Mesendoderm (in vitro differentiated cells): ENCODE measurements at regions not wholly inside any gene's neighbourhood (a gene's known extent, or its start where the extent isn't known, plus 50 kb on each side); places are given as distances from the start of the nearest gene placed in this dataset.

Experiments
- DNase-seq: peaks from one replicate; pipeline ENCODE4 v3.0.0; 2013
- H2AK5ac ChIP-seq: 2 replicates; pipeline ENCODE4 v1.6.1; 2013; ENCODE audit warnings: low read length, inconsistent platforms
- H2BK120ac ChIP-seq: 2 replicates; pipeline ENCODE4 v1.6.1; 2013; ENCODE audit warnings: low read depth, mild to moderate bottlenecking, low read length, moderate library complexity, mixed read lengths
- H2BK15ac ChIP-seq: replicated peaks from 2 replicates; pipeline ENCODE4 v1.6.1; 2013; ENCODE audit warnings: low read depth, mild to moderate bottlenecking, moderate library complexity
- H2BK5ac ChIP-seq: 2 replicates; pipeline ENCODE4 v1.6.1; 2013; ENCODE audit warnings: low read length, inconsistent platforms
- H3K18ac ChIP-seq: 2 replicates; pipeline ENCODE4 v1.6.1; 2013; ENCODE audit warnings: mild to moderate bottlenecking, low read length, mixed read lengths
- H3K23ac ChIP-seq: one replicate; pipeline ENCODE4 v1.6.1; 2013; ENCODE audit warnings: low read length
- H3K27ac ChIP-seq: 2 replicates; pipeline ENCODE4 v1.5.1; 2013; ENCODE audit warnings: low read depth, mild to moderate bottlenecking, inconsistent platforms, low read length, moderate library complexity
- H3K27me3 ChIP-seq: 2 replicates; pipeline ENCODE4 v1.6.1; 2013; ENCODE audit warnings: low read length, control low read depth, mild to moderate bottlenecking, inconsistent platforms; ENCODE audit not compliant: insufficient read depth, poor library complexity
- H3K36me3 ChIP-seq: 2 replicates; pipeline ENCODE4 v1.6.1; 2013; ENCODE audit warnings: low read length, inconsistent platforms; ENCODE audit not compliant: control insufficient read depth, insufficient read depth
- H3K4ac ChIP-seq: one replicate; pipeline ENCODE4 v1.6.1; 2013; ENCODE audit warnings: low read depth, mild to moderate bottlenecking, low read length, moderate library complexity
- H3K4me1 ChIP-seq: 2 replicates; pipeline ENCODE4 v1.6.1; 2013; ENCODE audit warnings: low read depth, low read length, inconsistent platforms; ENCODE audit not compliant: control insufficient read depth
- H3K4me2 ChIP-seq: 2 replicates; pipeline ENCODE4 v1.6.1; 2013; ENCODE audit warnings: low read length
- H3K4me3 ChIP-seq: 2 replicates; pipeline ENCODE4 v1.5.1; 2013; ENCODE audit warnings: mild to moderate bottlenecking, low read length
- H3K56ac ChIP-seq: one replicate; pipeline ENCODE4 v1.6.1; 2013; ENCODE audit warnings: low read length
- H3K79me1 ChIP-seq: 2 replicates; pipeline ENCODE4 v1.6.1; 2013; ENCODE audit warnings: low read length, inconsistent platforms
- H3K79me2 ChIP-seq: 2 replicates; pipeline ENCODE4 v1.6.1; 2013; ENCODE audit warnings: mild to moderate bottlenecking, low read length; ENCODE audit not compliant: control insufficient read depth, insufficient read depth
- H3K9ac ChIP-seq: 2 replicates; pipeline ENCODE4 v1.6.1; 2013; ENCODE audit warnings: low read length, inconsistent platforms
- H4K5ac ChIP-seq: one replicate; pipeline ENCODE4 v1.6.1; 2013; ENCODE audit warnings: low read length
- H4K8ac ChIP-seq: one replicate; pipeline ENCODE4 v1.6.1; 2013; ENCODE audit warnings: low read depth, mild to moderate bottlenecking, control low read depth, low read length, moderate library complexity
- WGBS: extraction: QIAGEN DNeasy Blood & Tissue Kit; methylation state at CpG from one replicate; pipeline ENCODE4 v1.1.7; 2013; ENCODE audit warnings: low lambda C conversion rate, missing lambda C conversion rate; ENCODE audit not compliant: insufficient coverage; ENCODE audit errors: extremely low coverage; 5-methylcytosine and 5-hydroxymethylcytosine counted together

DNA sequence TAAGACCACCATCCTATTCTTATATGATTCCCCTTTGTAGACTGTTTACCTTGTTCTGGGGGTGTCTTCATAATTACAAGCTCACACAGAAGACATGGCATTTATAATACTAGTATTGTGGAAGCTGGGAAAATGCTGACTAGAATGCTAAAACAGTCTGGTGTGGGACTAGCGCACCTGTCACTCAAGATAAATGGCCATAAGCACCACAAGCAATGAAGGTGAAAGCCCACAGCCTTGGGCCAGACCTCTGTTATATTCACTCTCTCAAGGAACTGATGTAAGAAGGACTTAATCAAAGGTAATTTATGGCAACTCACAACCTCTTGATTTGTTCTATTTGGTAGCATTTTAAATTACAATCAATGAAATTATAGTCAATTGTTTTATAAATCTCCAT is 721.5 kb downstream of the SEMA5A start:
- Histone ChIP-seq H3K4ac (no peak overlapping the region), H2BK120ac (no peak overlapping the region), H3K27me3 (no peaks in the 10 kb centered on the region), H3K4me1 (no peaks in the 10 kb centered on the region), H4K8ac (no peak overlapping the region), H3K79me2 (no peaks in the 10 kb centered on the region), H3K18ac (no peak overlapping the region), H3K36me3 (no peaks in the 10 kb centered on the region), H3K4me3 (no peak overlapping the region), H3K4me2 (no peak overlapping the region), H3K27ac (no peak overlapping the region), H3K23ac (no peak overlapping the region), H4K5ac (no peak overlapping the region), H2BK5ac (no peak overlapping the region), H3K79me1 (no peaks in the 10 kb centered on the region), H3K9ac (no peak overlapping the region), H3K56ac (no peak overlapping the region), H2BK15ac (no peak overlapping the region), H2AK5ac (no peak overlapping the region)
- no CpG with 5 or more reads among the region's 1 CpG for WGBS
- DNase-seq: no peak

DNA sequence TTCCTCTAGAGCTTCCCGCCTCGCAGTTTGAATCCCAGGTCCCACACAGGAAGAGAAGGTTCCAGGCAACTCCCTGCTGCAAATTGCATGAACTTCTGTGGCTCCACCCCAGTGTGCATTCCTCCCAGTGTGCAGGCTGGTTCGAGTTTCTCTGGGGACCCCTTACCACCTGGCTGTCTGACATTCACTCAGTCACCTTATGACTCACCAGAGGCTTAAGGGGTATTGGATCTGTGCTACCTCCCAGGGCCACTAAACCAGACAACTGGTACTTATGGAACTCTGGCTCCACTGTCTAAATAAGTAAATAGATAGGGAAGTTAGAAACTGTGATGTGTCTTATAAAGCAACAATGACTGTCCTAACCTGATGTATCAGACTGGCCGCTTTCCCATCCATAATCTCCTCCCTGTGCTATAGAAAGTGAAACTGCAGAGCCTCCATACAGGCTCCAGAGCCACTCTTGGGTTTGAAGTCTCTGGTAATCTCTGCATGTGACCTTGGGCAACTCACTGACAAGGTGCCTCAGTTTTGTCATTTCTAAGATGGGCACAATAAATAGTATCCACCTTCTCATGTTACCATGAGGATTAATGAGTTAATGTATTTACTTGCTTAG is 720.6 kb downstream of the SEMA5A start:
- Histone ChIP-seq H3K4me3 (no peak overlapping the region), H2BK15ac (no peak overlapping the region), H3K36me3 (no peaks in the 10 kb centered on the region), H3K4me1 (no peaks in the 10 kb centered on the region), H3K4me2 (no peak overlapping the region), H3K18ac (no peak overlapping the region), H3K27me3 (no peaks in the 10 kb centered on the region), H2BK5ac (no peak overlapping the region), H3K79me1 (no peaks in the 10 kb centered on the region), H3K79me2 (no peaks in the 10 kb centered on the region), H3K27ac (no peak overlapping the region), H3K23ac (no peak overlapping the region), H3K56ac (no peak overlapping the region), H3K9ac (no peak overlapping the region), H4K8ac (no peak overlapping the region), H3K4ac (no peak overlapping the region), H4K5ac (no peak overlapping the region), H2AK5ac (no peak overlapping the region), H2BK120ac (no peak overlapping the region)
- DNase-seq: no peak
- no CpG with 5 or more reads among the region's 4 CpGs for WGBS

DNA sequence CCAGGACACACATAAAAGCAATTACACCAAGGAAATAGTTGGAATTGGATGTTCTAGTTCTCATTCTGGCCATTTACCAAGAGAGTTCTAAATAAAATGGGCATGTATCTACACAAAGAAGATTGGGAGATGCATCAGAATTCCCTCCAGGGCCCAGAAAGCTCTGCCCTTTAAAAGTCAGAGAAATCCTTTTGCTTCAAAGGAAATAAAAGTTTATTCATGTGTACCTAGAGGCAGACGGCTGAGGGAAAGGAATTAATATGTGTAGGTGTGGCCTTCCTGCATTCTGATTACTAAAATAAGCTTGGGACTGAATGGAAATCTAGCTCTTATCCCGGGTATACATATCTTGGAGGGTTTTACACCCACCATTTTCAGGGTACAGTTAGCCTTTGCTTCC is 719.4 kb downstream of the SEMA5A start:
- no peak overlapping the region for H3K23ac ChIP-seq
- no peak overlapping the region for H4K8ac ChIP-seq
- no peak overlapping the region for H3K9ac ChIP-seq
- no peak overlapping the region for H3K27ac ChIP-seq
- H4K5ac ChIP-seq: no peak overlapping the region
- H3K79me2 ChIP-seq: no peaks in the 10 kb centered on the region
- H3K4me1 ChIP-seq: no peaks in the 10 kb centered on the region
- H3K27me3 ChIP-seq: no peaks in the 10 kb centered on the region
- no peak overlapping the region for H3K56ac ChIP-seq
- H3K36me3 ChIP-seq: no peaks in the 10 kb centered on the region
- no peak overlapping the region for H3K4me3 ChIP-seq
- H2BK5ac ChIP-seq: no peak overlapping the region
- no peak overlapping the region for H2AK5ac ChIP-seq
- DNase-seq: no peak
- WGBS: no CpG with 5 or more reads among the region's 2 CpGs
- no peak overlapping the region for H3K4ac ChIP-seq
- H2BK15ac ChIP-seq: no peak overlapping the region
- no peaks in the 10 kb centered on the region for H3K79me1 ChIP-seq
- H3K4me2 ChIP-seq: no peak overlapping the region
- H3K18ac ChIP-seq: no peak overlapping the region
- H2BK120ac ChIP-seq: no peak overlapping the region

DNA sequence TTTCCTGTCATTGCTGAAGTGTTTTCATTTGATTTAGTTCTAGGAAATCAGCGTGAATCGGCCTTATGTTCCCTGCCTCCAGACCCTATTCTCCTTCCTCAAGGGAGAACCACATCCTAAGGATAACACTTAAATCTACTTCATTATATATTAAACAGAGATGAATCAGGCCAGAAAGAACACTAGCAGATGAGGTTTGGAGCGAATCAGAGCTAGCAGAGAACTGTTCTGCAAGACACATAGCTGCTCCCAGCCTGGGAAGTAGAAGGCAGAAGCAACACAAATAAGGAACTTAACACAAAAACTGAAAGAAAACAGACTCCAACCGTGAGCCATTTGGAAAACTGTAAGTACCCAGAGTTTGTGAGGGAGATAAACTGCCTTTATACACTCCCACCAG is 718.2 kb downstream of the SEMA5A start:
- H2BK5ac ChIP-seq: no peak overlapping the region
- no peak for DNase-seq
- H3K4me1 ChIP-seq: no peaks in the 10 kb centered on the region
- no peak overlapping the region for H4K8ac ChIP-seq
- H3K36me3 ChIP-seq: no peaks in the 10 kb centered on the region
- no peaks in the 10 kb centered on the region for H3K79me2 ChIP-seq
- H2AK5ac ChIP-seq: no peak overlapping the region
- H3K27ac ChIP-seq: no peak overlapping the region
- H3K18ac ChIP-seq: no peak overlapping the region
- H2BK120ac ChIP-seq: no peak overlapping the region
- H3K9ac ChIP-seq: no peak overlapping the region
- H3K4me2 ChIP-seq: no peak overlapping the region
- no peak overlapping the region for H2BK15ac ChIP-seq
- no peak overlapping the region for H3K23ac ChIP-seq
- H3K79me1 ChIP-seq: no peaks in the 10 kb centered on the region
- no peak overlapping the region for H3K4me3 ChIP-seq
- no peak overlapping the region for H3K4ac ChIP-seq
- H4K5ac ChIP-seq: no peak overlapping the region
- H3K27me3 ChIP-seq: no peaks in the 10 kb centered on the region
- no peak overlapping the region for H3K56ac ChIP-seq
- no CpG with 5 or more reads among the region's 4 CpGs for WGBS

DNA sequence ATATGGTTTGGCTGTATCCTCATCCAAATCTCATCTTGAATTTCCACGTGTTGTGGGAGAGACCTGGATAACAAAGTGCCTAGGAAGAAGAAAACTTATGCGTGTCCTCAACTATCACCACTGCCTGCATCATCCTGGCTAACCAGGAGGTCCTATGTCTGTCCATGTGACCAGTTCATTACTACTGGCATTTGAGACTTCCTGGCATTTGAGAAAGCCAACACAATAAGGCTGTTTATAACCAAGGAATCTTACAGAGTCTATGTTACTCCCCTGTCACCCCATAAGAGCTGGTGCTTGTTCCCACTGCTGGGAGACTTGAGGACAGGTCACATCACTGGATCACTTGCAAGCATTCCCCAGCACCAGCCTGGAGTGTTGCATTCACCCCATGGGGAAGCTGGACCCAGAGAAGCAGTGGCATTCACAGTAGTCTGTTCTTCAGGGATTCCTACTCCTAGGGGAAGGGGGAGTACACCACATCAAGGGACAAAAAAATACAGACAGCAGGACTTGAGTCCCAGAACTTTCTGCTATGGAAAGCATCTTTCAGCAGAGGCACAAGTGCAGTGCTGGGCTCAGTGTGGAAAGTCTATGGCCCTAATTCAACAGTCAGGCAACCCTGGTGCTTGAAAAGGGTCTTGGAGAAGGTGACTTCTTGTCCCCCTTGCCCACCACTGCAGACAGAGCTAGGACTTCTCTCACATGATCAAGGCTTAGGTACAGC is 717.1 kb downstream of the SEMA5A start:
- H2BK15ac ChIP-seq: no peak overlapping the region
- no peak overlapping the region for H3K27ac ChIP-seq
- H4K8ac ChIP-seq: no peak overlapping the region
- no peak overlapping the region for H2BK5ac ChIP-seq
- H3K56ac ChIP-seq: no peak overlapping the region
- no peak overlapping the region for H2AK5ac ChIP-seq
- no peaks in the 10 kb centered on the region for H3K36me3 ChIP-seq
- no peak overlapping the region for H3K18ac ChIP-seq
- H3K79me2 ChIP-seq: no peaks in the 10 kb centered on the region
- no CpG with 5 or more reads among the region's 2 CpGs for WGBS
- no peak for DNase-seq
- no peak overlapping the region for H3K9ac ChIP-seq
- no peak overlapping the region for H3K4me2 ChIP-seq
- H3K4ac ChIP-seq: no peak overlapping the region
- no peaks in the 10 kb centered on the region for H3K27me3 ChIP-seq
- H3K4me1 ChIP-seq: no peaks in the 10 kb centered on the region
- no peak overlapping the region for H2BK120ac ChIP-seq
- H4K5ac ChIP-seq: no peak overlapping the region
- H3K79me1 ChIP-seq: no peaks in the 10 kb centered on the region
- no peak overlapping the region for H3K23ac ChIP-seq
- no peak overlapping the region for H3K4me3 ChIP-seq
